NCI-H345 treated with DMSO at 0.1 percent for 48 hours (cell line): ENCODE measurements at regions not wholly inside any gene's neighbourhood (a gene's known extent, or its start where the extent isn't known, plus 50 kb on each side); places are given as distances from the start of the nearest gene placed in this dataset.
"Not testable (repeated sequence)": the region's sequence is repeated elsewhere in the genome, so short reads cannot be mapped to it uniquely, and the experiment has no call there.

ENCODE experiments used
- DNase-seq: peaks from one replicate; lab custom pipeline; 2025; ENCODE audit not compliant: unreplicated experiment; lab: John Stamatoyannopoulos, UW

DNA sequence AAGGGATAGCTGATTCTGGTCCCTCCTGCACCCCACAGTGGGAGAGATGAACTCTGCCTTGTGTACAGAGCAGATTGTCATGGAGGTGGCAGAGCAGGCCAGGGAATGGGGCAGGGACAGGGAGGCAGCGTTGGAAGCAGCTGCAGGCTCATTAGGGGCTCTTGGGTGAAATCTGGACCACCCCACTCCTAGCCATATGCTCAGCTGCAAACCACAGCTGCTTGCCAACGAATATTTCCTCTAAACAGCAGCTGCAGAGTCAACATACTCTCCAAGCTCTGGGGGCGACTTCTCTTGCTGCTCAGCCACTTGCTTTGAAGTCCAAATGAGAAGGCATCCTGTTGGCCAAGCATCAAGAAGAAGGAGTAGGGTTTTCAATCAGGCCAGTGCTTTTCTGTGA, 302.3 kb upstream of the AUTS2 start:
- no peak for DNase-seq

DNA sequence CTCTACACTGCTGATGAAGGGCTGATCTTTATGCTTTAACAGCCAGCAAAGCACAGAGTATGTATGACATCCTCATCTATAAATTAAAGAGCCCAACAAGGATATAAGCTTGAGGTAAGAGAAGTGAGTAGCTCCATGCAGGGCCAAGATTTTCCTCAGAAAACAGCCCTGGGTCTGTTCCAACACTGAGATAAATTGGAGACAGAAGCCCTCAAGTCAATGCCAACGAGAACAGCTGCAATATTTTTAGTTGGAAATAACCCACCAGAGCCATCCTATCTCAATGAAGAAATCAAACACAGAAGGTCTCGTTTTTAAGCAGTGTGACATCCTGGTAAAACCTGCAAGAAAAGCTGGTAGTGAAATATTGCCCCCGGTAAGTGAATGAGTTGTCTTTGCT, 297.0 kb upstream of the AUTS2 start:
- DNase-seq: no peak

DNA sequence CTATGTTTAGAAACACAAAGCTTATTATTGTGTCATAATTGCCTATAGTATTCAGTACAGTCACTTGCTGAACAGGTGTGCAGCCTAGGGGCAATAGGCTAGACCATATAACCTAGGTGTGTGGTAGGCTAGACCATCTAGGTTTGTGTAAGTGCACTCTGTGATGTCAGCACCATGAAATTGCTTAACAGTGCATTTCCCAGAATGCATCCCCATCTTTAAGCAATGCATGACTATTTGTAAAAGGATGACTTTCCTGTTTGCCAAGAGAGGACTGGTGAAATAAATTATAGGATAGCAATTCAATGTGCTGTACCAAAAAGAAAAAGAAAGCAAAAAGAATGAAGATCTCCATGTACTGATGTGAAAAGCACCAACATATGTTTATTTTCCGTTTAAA, 288.7 kb upstream of the AUTS2 start:
- no peak for DNase-seq

DNA sequence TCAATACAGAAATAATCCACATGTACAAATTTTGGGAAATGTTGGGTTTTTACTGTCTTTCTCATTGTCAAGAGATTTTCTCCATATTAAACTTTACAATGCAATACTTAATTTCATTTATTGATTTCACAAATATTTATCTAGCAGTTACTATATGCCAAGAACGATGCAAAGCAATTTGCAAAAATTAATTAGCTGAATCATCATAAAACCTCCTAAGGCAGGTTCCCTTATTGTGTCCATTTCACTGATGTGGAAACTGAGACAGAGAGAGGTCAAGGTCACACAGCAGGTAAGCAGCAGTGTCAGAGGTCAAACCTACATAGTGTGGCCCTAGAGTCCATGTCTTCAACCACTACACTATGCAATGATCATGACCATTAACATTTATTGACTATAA, 286.8 kb upstream of the AUTS2 start:
- DNase-seq: no peak

DNA sequence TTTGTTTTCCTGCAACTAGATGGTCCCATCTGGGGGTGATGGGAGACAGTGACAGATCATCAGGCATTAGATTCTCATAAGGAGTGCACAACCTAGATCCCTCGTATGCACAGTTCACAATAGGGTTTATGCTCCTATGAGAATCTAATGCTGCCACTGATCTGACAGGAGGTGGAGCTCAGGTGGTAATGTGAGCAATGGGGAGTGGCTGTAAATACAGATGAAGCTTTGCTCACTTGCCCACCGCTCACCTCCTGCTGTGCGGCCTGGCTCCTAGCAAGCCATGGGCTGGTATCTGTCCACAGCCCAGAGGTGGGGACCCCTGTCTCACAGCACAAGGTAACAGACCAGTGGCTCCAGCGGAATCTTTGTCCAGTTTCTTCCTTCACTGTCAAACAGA, 284.4 kb upstream of the AUTS2 start:
- DNase-seq: not testable (repeated sequence)

DNA sequence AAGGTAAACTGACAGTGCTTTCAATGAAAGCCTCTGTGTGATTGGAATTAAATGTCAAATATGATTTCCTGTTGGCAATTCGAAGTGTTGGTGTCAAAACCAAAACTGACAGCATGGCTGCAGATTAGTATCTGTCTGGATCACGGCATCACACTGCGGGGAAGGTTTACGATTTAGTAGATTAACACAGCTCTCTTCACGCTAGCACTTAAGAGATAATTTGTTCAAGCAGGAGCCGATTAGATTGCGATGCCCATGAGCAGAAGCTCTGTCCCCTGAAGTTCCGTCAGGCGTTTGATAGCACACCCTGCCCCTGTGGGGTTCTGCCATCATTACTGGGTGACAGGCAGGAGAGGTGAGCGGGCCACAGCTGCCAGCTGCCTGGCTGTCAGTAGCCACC, 279.5 kb upstream of the AUTS2 start:
- DNase-seq: no peak

DNA sequence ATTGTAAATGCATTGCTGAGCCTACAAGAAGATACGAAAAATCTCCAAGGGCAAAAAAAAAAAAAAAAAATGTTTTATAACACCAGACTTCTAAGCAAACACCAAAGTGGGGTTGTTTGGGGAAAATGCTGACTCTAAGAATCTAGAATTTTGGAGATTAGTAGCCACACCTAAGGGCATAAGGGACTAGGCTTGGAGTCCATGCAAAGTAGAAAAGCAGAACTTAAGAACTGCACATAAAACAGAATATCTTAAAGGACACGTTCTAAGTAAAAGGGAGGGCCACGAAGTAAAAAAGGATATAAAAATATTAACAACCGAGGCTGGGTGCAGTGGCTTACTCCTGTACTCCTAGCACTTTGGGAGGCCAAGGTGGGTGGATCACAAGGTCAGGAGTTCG, 269.8 kb upstream of the AUTS2 start:
- DNase-seq: no peak

DNA sequence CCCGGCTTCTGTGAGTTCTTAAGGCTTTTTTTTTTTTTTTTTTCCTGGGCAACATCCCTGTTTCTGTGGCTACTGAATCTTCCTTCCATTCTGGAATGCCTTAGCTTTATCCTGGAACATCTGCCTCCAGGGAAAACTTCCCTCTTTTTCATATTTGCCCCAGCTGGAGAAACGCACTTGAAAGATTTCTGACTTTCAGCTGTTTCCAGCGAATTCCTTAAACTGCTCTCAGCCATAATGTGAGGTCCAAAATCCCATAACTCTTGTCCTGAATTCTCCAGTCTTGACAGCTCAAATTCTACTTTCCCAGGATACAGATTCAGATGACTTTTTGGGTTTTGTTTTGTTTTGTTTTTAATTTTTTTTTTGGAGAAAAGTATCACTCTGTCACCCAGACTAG, 263.6 kb upstream of the AUTS2 start:
- DNase-seq: no peak

DNA sequence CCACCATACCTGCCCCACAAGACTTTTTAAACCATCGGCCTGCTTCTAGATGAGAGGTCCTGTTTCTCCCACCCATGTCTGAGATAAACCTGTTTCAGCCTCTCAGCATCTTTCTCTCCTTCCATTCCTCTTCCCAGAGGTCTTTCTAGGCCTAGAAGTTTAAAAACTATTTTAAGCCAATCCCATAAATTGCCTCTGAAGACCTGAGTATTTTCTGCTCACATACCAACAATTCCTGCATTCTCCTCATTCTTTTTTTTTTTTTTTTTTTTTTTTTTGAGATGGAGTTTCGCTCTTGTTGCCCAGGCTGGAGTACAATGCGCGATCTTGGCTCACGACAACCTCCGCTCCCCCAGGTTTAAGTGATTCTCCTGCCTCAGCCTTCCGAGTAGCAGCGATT, 262.9 kb upstream of the AUTS2 start:
- DNase-seq: no peak

DNA sequence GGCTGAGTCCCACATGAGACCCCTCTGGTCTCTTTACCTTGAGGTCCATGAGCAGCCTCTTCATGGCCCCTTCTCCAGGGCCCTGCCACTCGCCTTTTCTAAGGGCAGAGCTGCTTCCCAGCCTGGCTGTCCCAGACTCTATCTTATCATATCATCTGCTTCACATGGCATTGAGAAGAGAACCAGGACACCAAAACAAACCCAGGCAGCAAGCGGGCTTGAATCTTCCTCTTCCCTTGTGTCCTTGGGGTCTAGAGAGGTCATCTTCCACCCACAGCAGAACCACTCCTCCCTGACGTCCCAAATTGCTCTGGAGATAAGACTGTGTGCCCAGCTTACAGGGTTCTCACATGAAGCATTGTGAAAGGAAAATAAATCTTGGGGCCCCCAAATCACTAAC, 261.3 kb upstream of the AUTS2 start:
- no peak for DNase-seq

DNA sequence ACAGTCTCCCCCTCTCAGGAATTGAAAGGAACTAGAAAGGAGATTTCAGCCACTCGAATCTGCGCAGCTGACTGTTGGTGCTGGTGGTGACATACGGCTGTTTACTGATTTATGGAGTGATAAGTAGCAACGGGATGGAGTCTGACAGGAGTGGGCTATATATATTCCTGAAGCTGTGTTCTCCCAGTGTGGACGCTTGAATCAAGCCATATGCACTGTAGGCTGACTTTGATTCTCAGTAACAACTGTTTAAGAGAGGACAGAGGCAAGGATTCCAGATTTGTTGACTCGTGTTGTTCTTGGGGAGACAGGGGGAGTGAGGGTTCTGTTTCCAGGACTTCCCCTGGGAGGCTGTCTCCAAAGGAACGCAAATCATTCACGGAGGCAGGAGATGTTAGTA, 260.1 kb upstream of the AUTS2 start:
- DNase-seq: no peak

DNA sequence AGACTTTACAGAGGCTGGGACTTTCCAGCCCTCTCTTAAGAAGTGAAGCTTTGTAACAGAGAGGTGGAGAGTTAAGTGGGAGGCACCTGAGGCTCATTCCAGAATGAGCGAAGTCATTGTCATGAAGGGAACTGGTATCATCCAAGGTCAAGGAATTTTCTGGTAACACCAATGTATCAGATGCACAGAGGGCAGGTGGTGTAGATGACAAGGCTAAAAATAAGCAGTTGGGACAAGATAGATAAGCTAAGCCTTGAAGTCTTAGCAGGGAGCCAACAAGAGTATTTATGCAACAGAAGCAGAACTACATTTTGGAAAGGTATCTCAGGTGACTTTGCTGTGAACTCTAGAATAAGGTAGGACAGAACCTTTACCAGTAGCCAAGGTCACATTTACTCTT, 257.0 kb upstream of the AUTS2 start:
- no peak for DNase-seq

DNA sequence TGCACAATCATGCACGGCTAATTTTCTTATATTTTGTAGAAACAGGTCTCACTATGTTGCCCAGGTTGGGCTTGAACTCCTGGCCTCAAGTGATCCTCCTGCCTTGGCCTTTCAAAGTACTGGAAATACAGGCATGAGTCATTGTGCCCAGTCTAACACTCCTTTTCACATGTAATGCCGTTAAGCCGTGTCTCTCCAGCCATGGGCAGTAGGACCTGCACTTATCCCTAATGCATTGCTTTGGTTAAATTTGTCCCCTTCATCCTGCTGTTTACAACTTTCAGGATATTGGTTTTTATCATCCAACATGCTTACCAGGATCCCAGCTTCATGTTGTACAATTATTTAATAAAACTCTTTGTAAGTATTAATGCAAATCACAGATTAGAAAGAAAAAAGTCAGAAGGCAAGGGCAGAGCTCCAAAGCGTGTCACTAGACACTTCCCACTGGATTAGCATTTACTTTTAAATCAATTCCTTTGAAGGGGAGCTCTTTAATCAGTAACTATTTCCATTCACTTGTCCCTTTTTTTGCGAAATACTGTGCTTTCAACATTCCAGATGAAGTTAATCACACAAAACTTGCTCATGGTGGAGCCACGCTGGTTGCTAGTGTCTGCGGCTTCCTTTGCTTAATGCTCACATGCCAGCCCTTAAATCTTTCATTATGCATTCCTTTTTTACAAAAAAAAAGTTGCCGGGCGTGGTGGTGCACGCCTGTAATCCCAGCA, 256.0 kb upstream of the AUTS2 start:
- DNase-seq: no peak

DNA sequence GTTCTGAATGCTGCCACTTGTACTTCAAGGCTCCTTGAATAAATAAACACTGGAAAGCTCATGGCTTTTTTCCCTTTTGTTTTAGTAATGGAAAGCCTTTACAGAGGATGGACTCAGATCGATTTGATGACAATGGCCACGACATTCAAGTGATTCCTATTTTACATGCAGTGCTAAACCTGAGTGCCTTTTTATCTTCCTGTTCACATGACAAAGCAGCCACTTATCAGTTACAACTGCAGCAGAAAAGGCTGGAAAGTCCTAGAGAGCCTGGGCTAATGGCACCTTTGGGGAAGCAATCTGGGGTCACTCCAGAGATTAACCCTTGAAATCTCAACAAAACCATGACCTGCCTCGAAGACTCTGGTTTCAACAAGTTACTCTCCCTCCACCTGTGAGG, 249.0 kb upstream of the AUTS2 start:
- peak; percentile 99 for DNase-seq

DNA sequence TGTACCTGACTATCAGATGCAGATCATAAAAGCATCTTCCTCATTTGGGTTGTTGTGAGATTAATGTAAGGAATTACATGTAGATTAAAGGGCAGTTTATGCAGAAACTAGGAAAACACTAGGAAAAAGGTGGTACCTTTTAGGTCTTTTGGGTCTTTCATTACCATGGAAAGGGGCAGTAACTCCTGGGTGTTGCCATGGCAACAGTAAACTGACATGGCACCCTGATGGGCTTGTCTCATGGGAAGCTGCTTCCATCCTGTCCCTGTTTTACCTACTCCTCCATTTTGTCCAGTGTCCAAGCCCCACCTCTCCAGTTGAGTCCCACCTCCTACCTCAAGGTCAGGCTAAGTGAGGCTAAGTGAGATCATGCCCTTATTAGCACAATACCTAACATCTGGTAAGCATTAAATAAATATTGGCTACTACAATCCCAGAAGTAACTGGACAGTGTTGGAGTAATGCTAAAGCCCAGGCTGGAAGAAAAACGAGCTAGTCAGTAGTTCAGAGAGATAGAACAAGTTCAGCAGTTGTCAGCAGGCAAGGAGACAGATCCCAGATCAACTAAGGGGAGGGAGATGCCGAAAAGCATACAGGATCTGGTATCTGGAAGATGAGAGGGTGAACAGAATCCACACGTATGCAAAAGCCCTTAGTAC, 240.0 kb upstream of the AUTS2 start:
- DNase-seq: no peak

DNA sequence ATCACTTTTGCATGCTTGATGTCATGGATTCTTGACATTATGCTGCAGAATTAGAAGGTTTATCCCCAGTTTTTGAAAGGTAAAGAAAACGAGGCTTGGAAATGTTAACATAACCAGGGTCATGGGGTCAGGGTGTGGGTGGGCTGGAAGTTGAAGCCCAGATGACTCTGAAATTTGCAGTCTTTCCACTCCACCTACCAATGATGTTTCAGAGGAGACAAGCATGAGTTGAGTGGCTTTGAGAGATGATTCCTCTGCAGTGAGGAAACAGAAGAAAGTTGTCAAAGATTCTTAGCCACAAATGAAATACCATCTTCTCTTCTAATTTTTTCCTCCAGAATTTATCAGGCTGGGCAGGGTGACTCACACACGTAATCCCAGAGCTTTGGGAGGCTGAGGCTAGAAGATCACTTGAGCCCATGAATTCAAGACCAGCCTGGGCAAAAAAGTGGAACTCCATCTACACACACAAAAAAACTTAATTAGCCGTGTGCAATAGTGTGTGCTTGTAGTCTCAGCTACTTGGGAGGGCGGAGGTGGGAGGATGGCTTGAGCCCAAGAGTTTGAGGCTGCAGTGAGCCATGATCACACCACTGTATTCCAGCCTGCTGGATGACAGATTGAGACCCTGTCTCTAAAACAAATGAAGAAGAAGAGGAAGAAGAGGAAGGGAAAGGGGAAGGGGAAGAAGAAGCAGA, 239.1 kb upstream of the AUTS2 start:
- DNase-seq: no peak

DNA sequence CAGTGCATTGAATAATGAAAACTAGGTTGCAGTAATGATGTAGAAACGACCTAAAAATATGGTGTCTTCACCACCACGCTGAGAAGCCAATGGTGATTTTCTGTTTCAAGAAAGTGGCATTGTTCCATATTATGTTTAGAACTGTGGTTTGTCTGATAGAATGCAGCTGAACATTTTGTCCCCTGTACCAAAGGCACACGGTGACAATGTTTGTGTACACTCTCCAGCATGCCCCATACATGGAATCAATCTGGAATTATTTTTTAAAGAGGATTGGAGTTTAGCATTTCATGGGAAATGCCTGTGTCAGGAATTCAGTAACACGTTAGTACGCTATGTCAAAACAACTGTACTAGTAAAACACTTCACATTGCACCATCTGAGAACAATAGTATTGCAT, 237.4 kb upstream of the AUTS2 start:
- no peak for DNase-seq

DNA sequence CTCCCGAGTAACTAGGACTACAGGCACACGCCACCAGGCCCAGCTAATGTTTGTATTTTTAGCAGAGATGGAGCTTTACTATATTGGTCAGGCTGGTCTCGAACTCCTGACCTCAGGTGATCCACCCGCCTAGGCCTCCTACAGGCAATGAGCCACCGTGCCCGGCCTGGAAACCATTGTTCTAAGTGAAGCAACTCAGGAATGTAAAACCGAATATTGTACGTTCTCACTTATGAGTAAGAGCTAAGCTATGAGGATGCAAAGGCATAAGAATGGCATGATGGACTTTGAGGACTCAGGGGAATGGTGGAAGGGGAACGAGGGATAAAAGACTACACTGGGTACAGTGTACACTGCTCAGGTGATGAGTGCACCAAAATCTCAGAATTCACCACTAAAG, 235.1 kb upstream of the AUTS2 start:
- DNase-seq: no peak

DNA sequence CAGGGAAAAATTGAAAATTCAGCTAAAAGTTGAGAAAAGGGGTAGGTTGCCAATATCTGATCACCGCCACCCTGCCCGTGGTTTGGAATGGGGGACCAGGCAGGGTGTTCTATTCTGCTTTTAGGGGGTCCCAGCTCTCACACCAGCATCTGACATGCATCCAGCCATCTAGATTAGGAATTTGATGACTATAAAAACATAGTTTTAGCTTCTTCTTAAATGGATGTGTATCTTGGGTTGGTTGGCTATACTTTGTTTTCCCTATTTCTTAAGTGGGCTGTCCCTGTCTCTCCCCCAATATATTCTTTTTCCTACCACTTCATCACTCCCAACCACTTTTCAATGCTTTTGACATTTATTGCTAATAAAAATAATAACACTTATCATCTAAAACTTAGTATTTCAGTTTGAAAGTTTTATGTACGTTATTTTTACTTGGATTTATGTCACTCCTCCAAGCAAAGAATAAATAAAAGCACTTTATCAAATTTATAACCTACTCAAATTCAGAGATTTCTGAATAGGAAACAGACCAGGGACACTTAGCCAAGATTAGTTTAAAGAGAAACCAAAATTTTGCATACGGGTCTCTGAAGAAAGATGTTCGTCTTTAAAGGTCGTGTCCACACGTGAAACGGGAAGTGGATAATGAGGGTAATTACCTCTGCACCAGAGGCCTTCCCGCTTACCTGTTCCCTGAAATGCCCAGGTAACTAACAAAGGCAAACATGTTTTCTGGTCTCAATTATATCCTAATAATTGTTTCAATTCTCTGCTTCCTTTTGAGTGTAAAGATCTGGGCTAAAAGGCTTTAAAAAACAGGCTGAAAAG, 233.2 kb upstream of the AUTS2 start:
- DNase-seq: no peak

DNA sequence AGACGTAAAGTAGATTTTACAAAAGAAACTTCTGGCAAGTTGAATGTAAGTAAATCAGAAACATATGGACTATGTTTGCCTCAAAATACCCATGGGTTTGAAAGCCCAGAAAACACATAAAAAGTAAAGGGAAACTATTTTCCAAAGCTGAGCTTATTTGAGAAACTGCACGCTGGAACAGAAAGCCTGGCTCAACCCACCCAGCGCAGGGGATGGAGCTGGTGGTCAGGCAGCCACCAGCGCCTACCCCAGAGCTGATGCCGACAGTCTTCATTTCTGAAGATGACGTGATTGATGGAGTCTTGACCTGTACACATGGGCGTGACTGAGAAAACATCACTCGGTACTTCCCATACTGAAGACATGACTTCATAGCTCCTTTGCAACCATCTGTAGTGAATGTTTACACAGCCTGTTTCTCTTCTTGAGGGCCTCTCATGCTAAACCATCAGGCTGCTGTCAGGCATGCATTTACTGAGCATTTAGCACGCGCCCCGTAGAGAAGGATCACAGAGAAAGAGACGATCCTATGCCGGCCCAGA, 232.6 kb upstream of the AUTS2 start:
- DNase-seq: peak; percentile 59

DNA sequence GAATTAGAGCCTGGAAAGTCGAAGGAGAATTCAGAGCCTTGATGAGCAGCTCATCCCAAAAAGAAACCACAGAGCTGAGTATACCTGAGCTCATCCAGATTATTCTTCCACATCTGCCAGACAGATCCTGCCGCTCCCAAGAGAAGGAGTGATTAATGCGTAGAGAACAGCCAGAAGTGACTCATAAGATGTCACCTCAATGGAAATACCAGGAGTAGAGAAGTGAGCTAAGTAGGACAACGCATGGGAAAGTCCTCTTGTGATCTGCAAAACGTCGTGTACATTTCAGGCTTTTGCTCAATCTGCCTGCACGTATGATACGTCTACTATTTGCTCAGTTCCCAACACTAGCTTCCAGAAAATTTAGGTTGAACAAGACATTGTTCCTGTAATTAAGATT, 230.5 kb upstream of the AUTS2 start:
- DNase-seq: no peak
